Posterior cingulate gyrus (tissue), 11 donors: ENCODE measurements at regions not wholly inside any gene's neighbourhood (a gene's known extent, or its start where the extent isn't known, plus 50 kb on each side); places are given as distances from the start of the nearest gene placed in this dataset.
A peak's percentile ranks its signal among the peaks of the same experiment; 100 is the strongest.
"Not testable (repeated sequence)": the region's sequence is repeated elsewhere in the genome, so short reads cannot be mapped to it uniquely, and the experiment has no call there.

ENCODE experiments used
- DNase-seq, 10 donors: peaks; one replicate each; pipeline versions ENCODE4 v3.0.0 to v3.0.0-alpha.2; 2020 to 2021; ENCODE audit warnings: mixed read lengths in 3 of 10
- intact Hi-C: fragments of 100-400 bp; cut with DNase I; formaldehyde crosslinking; loops from one replicate; pipeline ENCODE4 v1.15.1; 2023

DNA sequence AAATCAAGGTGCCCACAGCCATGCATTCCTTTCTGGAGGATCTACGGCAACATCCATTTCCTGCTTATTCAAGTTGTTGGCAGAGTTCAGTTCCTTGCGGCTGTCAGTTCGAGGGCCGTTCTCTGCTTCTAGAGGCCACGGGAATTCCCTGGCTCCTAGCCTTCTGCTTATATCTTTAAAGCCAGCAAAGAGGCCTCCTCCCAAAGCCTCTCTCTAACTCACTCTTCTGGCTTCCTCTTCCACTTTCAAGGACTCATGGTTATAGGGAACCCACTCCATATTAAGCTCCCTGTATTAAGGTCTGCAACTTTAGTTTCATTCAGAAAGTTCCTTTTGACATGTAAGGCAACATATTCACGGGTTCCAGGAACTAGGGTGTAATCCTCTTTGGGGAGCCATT, 150.1 kb upstream of the RMP24 start:
- no peak for DNase-seq
- intact Hi-C loops: no loop called here

DNA sequence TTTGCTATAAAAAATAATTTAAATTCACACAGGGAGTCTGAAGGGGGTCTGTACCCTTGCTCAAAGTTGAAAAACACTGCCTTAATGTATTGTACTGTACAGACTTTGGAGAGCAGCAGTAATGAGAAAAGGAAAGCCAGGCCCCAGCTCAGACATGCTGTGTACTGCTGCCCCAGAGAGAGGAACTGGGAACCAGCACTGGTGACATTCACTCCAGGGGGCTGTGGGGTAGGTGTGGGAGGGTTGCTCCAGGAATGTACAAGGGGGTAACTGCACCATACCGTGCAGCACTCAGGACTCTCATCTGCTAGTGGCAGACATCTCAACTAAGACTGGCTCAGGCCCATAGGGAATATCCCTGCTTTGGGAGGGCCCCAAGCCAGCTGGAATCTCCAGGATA, 146.0 kb upstream of the RMP24 start:
- no peak for DNase-seq
- intact Hi-C loops: no loop called here

- intact Hi-C loops: no loop called here
Observed at GRCh38 chr18:35827275-35827902, 145.1 kb upstream of the RMP24 start.

DNA sequence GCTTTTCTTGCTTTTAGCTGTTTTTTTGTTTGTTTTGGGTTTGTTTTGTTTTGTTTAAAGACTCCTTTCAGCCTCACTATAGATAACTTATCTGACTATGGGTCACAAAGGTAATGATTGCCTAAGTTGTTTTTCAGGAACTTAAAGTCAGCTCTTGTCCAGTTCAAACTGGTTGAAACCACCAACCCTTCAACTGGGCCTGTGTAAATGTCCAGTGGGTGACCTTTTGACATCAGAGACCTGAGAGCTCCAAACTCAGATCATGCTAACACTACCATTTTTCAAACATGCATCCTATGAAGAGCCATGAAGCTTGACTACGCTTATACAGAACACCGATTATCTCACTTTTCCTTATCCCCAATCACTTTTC, 144.6 kb upstream of the RMP24 start:
- no peak for DNase-seq
- intact Hi-C loops: no loop called here

More at GRCh38 chr18:35827275-35827902, 145.1 kb upstream of the RMP24 start:
- DNase-seq: no peak

DNA sequence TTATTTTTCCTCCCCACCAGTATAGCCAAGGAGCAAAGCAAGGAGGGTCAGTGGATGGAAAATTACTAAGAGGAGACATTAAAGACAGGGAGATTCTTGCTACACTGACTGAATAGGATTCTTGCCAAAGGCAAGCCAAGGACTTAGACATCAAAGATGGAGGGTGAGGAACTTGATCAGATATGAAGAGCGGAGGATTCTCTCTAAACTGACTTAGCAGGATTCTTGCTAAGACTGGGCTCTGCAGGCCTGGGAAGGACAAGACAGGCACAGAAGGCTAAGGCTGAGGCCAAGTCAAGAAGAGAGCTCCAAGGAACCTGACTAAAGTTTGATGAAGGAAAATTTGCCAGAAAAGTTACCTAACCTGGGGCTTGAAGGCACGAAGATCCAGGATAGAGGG, 143.9 kb upstream of the RMP24 start:
- intact Hi-C loops: no loop called here
- DNase-seq: no peak

DNA sequence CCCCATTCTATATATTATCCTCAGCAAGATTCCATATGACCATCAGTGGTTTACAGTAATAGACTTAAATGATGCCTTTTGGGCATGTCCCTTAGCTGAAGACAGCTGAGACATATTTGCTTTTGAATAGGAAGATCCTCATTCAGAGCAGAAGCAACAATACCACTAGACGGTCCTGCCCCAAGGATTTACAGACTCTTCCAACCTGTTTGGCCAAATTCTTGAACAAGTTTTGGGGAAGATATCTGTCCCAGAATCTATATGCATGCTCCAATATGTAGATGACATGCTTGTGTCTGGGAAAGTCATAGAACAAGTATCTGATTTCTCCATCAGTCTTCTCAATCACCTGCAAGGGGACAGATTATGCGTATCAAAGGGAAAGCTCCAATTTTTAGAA, 137.1 kb upstream of the RMP24 start:
- DNase-seq: no peak
- intact Hi-C loops: no loop called here

DNA sequence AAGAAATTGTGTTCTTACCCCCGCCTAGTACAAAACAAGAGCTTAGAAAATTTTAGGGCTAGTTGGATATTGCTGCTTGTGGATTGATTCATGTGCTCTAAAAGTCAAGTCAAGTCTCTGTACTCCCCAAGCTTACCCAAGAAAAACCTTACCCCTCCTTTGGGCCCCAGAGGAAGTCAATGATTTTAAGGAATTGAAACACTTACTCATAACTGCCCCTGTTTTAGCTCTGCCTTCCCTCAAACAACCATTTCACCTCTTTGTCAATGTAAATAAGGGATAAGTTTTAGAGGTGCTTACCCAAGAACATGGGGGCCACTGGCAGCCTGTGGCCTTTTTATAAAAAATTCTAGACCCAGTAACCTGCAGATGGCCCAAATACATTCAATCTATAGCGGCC, 136.6 kb upstream of the RMP24 start:
- DNase-seq: no peak
- intact Hi-C loops: no loop called here

- intact Hi-C loops: no loop called here
- no peak for DNase-seq
Observed at GRCh38 chr18:35836932-35837331, 135.5 kb upstream of the RMP24 start.

- DNase-seq: no peak
- intact Hi-C loops: no loop called here
Observed at GRCh38 chr18:35837922-35838496, 134.5 kb upstream of the RMP24 start.

DNA sequence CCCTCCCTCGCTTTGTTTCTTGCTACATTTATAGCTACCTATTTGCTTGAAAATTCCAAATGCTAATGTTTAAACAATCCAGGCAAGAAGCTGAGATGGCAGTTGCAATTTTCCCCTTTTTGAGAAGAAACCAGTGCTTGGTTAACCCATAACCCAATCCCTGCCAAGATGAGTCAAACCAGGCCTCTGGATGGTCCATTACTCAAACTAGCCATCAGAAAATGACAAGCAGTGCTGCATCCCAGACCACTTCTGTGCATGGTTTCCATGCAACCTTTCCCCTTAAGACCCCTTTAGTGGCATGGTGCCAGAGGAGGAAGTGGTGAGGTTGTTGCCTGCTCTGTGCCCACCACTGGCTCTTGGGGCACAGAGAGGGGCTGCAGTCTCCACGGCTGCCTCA, 131.2 kb upstream of the RMP24 start:
- DNase-seq: no peak
- intact Hi-C loops: no loop called here

- intact Hi-C loops: no loop called here
- DNase-seq: no peak
Observed at GRCh38 chr18:35842536-35842935, 129.9 kb upstream of the RMP24 start.

DNA sequence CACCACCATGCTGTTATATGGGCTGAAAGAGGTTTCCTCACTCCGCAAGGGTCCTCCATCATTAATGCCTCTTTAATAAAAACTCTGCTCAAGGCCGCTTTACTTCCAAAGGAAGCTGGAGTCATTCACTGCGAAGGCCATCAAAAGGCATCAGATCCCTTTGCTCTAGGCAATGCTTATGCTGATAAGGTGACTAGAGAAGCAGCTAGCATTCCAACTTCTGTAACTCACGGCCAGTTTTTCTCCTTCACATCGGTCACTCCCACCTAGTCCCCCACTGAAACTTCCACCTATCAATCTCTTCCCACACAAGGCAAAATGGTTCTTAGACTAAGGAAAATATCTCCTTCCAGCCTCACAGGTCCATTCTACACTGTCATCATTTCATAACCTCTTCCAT, 124.2 kb upstream of the RMP24 start:
- DNase-seq, intact Hi-C loops: not testable (repeated sequence)

- DNase-seq, intact Hi-C loops: not testable (repeated sequence)
Observed at GRCh38 chr18:35849241-35849640, 123.2 kb upstream of the RMP24 start.

- intact Hi-C loops: no loop called here
- DNase-seq: peak in 1 of 10 donors; percentile 75
Observed at GRCh38 chr18:35851286-35851970, 121.1 kb upstream of the RMP24 start.

- intact Hi-C loops: no loop called here
Observed at GRCh38 chr18:35852786-35853185, 119.7 kb upstream of the RMP24 start.

DNA sequence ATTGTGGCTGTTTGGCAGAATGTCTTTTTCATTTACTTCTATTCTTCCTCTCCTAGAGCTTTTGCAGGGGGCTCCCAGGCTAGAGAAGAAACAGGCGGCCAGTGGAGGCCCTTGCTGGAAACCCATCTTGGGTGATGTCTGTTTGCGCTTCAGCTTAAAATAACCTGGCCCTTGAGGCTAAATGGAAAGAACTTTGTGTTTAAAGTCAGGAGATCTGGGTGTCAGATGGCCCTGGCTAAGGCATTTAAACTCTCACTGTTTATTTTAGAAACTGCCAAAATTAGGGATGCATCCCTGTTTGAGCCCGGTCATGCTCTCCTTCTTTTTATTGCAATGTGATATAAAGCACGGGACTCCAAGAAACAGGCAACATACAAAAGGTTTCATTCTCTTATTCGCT, 118.4 kb upstream of the RMP24 start:
- intact Hi-C loops: no loop called here
- DNase-seq: no peak

More at GRCh38 chr18:35852786-35853185, 119.7 kb upstream of the RMP24 start:
- DNase-seq: no peak

DNA sequence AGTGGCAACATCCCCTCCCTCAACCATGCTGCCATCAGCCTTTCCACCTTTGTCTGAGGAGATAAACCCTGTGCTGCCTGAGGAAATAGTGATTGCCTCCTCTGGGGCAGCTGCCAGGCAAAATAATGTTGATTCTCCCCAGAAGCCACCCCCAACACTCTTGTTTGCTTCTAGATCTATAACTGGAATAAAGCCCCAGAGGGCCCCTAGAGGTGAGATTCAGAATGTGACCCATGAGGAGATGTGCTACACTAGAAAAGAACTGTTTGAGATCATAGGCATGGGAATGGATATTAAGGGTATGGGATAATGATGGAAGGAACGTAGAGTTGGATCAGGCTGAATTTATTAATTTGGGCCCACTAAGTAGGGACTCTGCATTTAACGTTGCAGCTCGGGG, 116.3 kb upstream of the RMP24 start:
- intact Hi-C loops: no loop called here
- DNase-seq: no peak

- intact Hi-C loops, DNase-seq: not testable (repeated sequence)
Observed at GRCh38 chr18:35856721-35857120, 115.8 kb upstream of the RMP24 start.

DNA sequence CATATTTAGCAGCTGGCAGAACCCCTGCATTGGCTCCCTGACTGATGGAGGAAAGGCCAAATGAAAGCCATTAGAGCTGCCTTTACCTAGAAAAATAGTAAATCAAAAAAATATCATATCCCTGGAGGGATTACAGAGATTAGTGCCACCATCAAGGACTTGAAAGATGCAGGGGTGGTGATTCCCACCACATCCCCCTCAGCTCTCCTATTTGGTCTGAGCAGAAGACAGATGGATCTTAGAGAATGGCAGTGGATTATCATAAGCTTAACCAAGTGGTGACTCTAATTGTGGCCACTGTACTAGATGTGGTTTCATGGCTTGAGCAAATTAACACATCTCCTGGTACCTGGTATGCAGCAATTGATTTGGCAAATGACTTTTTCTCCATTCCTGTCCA, 114.9 kb upstream of the RMP24 start:
- intact Hi-C loops, DNase-seq: not testable (repeated sequence)

GRCh38 chr18:35861367-35862118, 110.9 kb upstream of the RMP24 start:
- peak in 1 of 10 donors; percentile 8 for DNase-seq
- intact Hi-C loops: no loop called here

- intact Hi-C loops: no loop called here
- no peak for DNase-seq
Observed at GRCh38 chr18:35862119-35862640, 110.3 kb upstream of the RMP24 start.
